ENCODE measurements at regions not wholly inside any gene's neighbourhood (a gene's known extent, or its start where the extent isn't known, plus 50 kb on each side); places are given as distances from the start of the nearest gene placed in this dataset.

GRCh38 chr1:200274116-200274515 is 135.7 kb downstream of the ZNF281 start:
- no peak for DNase-seq (ENCODE audit: unreplicated experiment)
- no peak overlapping the region for H3K4me3 Mint-ChIP-seq (ENCODE audit: unreplicated experiment)

GRCh38 chr1:200272481-200273068 is 137.3 kb downstream of the ZNF281 start:
- CTCF ChIA-PET: interaction anchor here (0.5 to 4.6 kb wide), 5 partner anchors 9 to 343 kb away, joined by 3 to 29 read pairs (median 6); no protein-coding TSS in a partner anchor
- POLR2A ChIA-PET: no interaction called here
- Mint-ChIP-seq H3K4me3 (ENCODE audit: unreplicated experiment) (no peak overlapping the region), H3K4me1 (ENCODE audit: insufficient read depth, unreplicated experiment) (no peaks in the 10 kb centered on the region), H3K27ac (ENCODE audit: low read depth, unreplicated experiment) (no peak overlapping the region), H3K27me3 (ENCODE audit: insufficient read depth, unreplicated experiment) (no peaks in the 10 kb centered on the region), H3K36me3 (ENCODE audit: insufficient read depth, unreplicated experiment) (no peaks in the 10 kb centered on the region), H3K9me3 (ENCODE audit: unreplicated experiment) (no peaks in the 10 kb centered on the region)
- BruUV-seq (replicated peaks): no TSS peak
- TF ChIP-seq CTCF (IDR thresholded peaks at IDR 0.05; ENCODE audit: unreplicated experiment): no peak
- no peak for DNase-seq (ENCODE audit: unreplicated experiment)
- intact Hi-C loops (cut with micrococcal nuclease): no loop called here

More at GRCh38 chr1:200274116-200274515, 135.7 kb downstream of the ZNF281 start:
- Mint-ChIP-seq H3K27ac (ENCODE audit: low read depth, unreplicated experiment) (no peak overlapping the region), H3K9me3 (ENCODE audit: unreplicated experiment) (no peaks in the 10 kb centered on the region), H3K36me3 (ENCODE audit: insufficient read depth, unreplicated experiment) (no peaks in the 10 kb centered on the region), H3K27me3 (ENCODE audit: insufficient read depth, unreplicated experiment) (no peaks in the 10 kb centered on the region), H3K4me1 (ENCODE audit: insufficient read depth, unreplicated experiment) (no peaks in the 10 kb centered on the region)
- no peak for TF ChIP-seq CTCF (IDR thresholded peaks at IDR 0.05; ENCODE audit: unreplicated experiment)
- BruUV-seq (replicated peaks): no TSS peak
- intact Hi-C loops (cut with micrococcal nuclease): no loop called here
- ChIA-PET CTCF (interaction anchor here (0.6 to 4.6 kb wide), 9 partner anchors 10 to 214 kb away, joined by 3 to 29 read pairs (median 5); no protein-coding TSS in a partner anchor), POLR2A (interaction anchor here (0.8 kb wide), 2 partner anchors 20 to 63 kb away, joined by 3 to 5 read pairs; no protein-coding TSS in a partner anchor)

- intact Hi-C loops (cut with micrococcal nuclease): no loop called here
- Mint-ChIP-seq H3K9me3 (ENCODE audit: unreplicated experiment) (no peaks in the 10 kb centered on the region), H3K4me1 (ENCODE audit: insufficient read depth, unreplicated experiment) (no peaks in the 10 kb centered on the region), H3K27me3 (ENCODE audit: insufficient read depth, unreplicated experiment) (no peaks in the 10 kb centered on the region), H3K27ac (ENCODE audit: low read depth, unreplicated experiment) (no peak overlapping the region), H3K4me3 (ENCODE audit: unreplicated experiment) (no peak overlapping the region), H3K36me3 (ENCODE audit: insufficient read depth, unreplicated experiment) (no peaks in the 10 kb centered on the region)
- POLR2A ChIA-PET: no interaction called here
- CTCF ChIA-PET: interaction anchor here (0.6 to 1.1 kb wide), 3 partner anchors 11 to 1499 kb away, joined by 3 to 4 read pairs (median 3); no protein-coding TSS in a partner anchor
- no TSS peak for BruUV-seq (replicated peaks)
- DNase-seq (ENCODE audit: unreplicated experiment): no peak
- no peak for TF ChIP-seq CTCF (IDR thresholded peaks at IDR 0.05; ENCODE audit: unreplicated experiment)
Measured at GRCh38 chr1:200269256-200269655, 140.6 kb downstream of the ZNF281 start.

GRCh38 chr1:200267937-200268336 is 141.9 kb downstream of the ZNF281 start:
- Mint-ChIP-seq H3K27me3 (ENCODE audit: insufficient read depth, unreplicated experiment) (no peaks in the 10 kb centered on the region), H3K27ac (ENCODE audit: low read depth, unreplicated experiment) (no peak overlapping the region), H3K9me3 (ENCODE audit: unreplicated experiment) (no peaks in the 10 kb centered on the region), H3K4me1 (ENCODE audit: insufficient read depth, unreplicated experiment) (no peaks in the 10 kb centered on the region), H3K36me3 (ENCODE audit: insufficient read depth, unreplicated experiment) (no peaks in the 10 kb centered on the region), H3K4me3 (ENCODE audit: unreplicated experiment) (no peak overlapping the region)
- intact Hi-C loops (cut with micrococcal nuclease): no loop called here
- ChIA-PET POLR2A (no interaction called here), CTCF (interaction anchor here (1.7 to 2.1 kb wide), 2 partner anchors 8 to 11 kb away, joined by 6 to 10 read pairs; no protein-coding TSS in a partner anchor)
- no peak for DNase-seq (ENCODE audit: unreplicated experiment)
- no peak for TF ChIP-seq CTCF (IDR thresholded peaks at IDR 0.05; ENCODE audit: unreplicated experiment)
- BruUV-seq (replicated peaks): no TSS peak

All from MCF 10A (cell line).